ENCODE measurements at regions not wholly inside any gene's neighbourhood (a gene's known extent, or its start where the extent isn't known, plus 50 kb on each side); places are given as distances from the start of the nearest gene placed in this dataset.
"Not testable (repeated sequence)": the region's sequence is repeated elsewhere in the genome, so short reads cannot be mapped to it uniquely, and the experiment has no call there.

DNA sequence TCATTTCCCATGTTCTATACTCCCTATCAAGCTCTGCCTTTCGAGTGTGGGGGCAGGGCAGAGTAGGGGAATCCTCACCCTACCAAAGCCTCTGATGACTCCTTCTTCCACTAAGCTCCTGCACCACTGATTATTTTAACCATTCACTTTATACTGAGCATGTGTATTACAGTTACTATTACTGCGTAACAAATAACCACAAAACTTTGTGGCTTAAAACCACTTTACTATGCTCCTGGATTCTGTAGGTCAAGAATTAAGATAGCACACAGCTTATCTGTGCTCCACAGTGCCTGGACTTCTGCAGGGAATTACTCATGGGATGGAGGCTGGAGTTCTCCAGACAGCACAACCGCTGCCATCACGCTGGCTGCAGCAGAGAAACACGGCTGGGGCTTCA, 117.4 kb upstream of the DNAJC10 start:
- no peak for DNase-seq

DNA sequence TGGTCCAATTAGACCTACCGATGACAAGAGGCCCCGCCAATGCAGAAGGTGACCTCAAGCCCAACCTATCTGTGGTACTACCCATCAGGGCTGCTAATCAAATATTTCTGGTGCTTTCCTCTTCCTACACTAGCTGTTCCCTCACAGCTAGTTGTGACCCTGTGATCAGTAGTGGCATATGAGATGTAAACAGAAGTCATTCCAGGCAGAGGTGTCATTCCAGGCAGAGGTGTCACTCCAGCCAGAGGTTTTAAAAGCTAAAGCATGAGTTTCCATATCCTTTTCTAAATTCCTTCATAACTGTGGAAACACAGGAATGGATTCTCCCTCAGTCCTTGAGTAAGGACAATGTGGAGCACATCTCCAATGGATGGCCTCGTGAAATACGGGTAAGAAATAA, 110.9 kb upstream of the DNAJC10 start:
- no peak for DNase-seq

DNA sequence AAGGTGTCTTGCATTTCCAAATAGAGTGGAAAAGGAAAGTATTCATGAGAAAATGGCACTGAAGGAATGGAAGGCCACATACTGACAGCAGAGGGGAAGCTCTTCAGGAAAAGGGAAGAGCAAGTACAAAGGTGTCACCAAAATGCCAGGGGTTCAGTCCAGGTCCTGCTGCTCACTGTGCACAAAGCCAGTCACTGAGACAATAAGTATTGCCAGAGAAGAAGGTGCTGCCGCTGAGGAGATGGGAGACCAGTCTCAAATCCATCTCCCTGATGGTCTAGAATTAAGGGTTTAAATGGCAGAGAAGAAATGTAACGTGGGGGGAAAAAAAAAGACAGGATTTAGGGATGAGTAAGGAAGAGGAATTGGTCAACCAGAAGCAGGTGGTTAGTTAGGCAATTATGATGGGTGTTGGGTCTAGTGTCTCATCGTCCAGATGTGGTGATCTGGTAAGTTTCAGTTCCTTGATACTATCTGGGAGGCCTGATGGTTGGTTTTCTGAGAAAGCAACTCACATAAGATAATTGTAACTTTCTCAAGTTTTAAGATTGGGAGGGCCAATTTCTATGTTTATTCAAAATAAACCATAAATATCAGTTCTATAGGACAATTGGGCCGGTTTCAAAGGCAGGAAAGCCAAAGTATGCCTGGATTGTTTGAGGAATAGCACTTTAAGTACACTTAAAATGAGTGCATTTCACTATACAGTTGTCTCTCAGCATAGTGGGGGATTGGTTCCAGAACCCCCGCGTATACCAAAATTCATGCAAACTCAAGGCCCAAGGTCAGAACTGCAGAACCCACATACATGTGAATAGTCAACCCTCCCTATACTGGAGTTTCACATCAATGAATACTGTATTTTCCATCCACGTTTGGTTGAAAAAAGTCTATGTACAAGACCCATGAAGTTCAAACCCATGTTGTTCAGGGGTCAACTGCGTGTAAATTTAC, 109.1 kb upstream of the DNAJC10 start:
- no peak for DNase-seq

DNA sequence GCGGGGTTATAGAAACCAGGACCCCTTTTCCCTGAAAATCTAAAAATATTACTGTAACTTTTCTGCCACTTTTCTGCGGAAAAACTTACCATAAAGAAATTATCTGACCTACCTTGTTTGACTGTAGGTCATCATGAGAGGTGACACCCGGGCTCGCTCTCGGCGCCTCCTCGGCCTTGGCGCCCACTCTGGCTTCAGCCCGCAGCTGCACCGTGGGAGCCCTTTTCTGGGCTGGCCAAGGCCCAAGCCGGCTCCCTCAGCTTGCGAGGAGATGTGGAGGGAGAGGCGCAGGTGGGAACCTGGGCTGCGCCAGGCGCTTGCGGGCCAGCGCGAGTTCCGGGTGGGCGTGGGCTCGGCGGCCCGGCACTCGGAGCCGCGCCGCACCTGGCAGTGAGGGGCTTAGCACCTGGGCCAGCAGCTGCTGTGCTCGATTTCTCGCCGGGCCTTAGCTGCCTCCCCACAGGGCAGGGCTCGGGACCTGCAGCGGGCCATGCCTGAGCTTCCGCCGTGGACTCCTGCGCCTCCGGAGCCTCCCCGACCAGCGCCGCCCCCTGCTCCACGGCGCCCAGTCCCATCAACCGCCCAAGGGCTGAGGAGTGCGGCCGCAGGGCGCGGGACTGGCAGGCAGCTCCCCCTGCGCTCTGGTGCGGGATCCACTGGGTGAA, 107.7 kb upstream of the DNAJC10 start:
- DNase-seq = no peak

DNA sequence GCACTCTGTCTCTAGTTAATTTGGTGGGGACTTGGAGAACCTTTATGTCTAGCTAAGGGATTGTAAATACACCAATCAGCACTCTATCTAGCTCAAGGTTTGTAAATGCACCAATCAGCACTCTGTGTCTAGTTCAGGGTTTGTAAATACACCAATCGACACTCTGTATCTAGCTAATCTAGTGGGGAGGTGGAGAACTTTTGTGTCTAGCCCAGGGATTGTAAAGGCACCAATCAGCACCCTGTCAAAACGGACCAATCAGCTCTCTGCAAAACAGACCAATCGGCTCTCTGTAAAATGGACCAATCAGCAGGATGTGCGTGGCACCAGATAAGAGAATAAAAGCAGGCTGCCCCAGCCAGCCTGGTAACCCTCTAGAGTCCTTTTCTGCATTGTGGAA, 107.1 kb upstream of the DNAJC10 start:
- DNase-seq = not testable (repeated sequence)

DNA sequence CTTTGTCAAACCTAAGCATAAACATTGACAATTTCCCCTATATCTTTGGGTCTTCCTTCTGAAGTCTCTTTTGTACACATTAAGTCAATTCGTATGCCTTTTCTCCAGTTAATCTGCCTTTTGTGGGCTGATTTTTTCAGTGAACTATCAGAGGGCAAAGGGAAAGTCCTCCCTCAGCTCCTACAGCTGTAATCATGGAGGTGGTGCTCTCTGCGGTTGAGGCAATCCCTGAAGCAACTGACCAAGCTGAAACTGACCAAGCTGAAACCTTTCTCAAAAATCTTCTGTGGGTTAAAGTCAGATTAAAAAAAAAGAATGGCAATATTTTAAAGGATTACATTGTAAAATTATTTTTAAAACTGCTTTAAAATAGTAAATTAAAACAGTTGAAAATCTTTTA, 105.8 kb upstream of the DNAJC10 start:
- no peak for DNase-seq

DNA sequence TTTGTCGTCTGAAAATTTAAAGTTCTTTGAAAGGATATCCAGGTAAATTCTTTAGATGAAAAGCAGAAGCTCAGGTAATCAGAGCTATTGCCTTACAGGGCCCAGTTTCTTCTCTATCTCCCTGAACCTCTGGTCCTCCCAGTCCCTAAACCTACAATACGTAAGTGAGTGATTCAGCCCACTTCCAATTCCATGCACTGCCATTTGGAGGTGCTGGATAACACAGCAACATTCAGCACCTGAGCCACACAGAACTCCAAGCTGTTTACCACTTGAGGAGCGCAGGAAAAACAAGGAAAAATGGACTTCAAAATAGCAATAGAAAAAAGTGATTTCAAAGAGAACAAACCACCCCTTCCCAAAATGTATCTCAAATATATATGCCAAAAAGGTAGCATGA, 105.0 kb upstream of the DNAJC10 start:
- no peak for DNase-seq

DNA sequence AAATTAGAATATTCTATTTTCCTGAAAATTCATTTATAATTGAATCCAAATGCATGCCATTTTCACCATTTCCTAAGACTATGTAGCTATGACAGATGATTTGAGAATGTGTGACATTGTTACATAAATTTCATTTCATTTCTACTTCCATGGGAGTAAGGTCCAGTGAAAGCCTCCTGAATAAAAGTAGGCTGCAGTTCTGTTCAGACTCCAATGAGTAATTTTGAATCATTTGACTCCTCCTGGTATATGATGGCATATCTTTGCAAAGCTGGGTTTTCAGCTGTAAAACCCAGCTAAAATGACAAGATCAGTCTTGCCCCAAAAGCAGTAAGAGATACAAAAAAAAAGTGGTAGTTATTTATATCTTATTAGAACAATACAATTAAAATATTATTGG, 101.0 kb upstream of the DNAJC10 start:
- DNase-seq = no peak

DNA sequence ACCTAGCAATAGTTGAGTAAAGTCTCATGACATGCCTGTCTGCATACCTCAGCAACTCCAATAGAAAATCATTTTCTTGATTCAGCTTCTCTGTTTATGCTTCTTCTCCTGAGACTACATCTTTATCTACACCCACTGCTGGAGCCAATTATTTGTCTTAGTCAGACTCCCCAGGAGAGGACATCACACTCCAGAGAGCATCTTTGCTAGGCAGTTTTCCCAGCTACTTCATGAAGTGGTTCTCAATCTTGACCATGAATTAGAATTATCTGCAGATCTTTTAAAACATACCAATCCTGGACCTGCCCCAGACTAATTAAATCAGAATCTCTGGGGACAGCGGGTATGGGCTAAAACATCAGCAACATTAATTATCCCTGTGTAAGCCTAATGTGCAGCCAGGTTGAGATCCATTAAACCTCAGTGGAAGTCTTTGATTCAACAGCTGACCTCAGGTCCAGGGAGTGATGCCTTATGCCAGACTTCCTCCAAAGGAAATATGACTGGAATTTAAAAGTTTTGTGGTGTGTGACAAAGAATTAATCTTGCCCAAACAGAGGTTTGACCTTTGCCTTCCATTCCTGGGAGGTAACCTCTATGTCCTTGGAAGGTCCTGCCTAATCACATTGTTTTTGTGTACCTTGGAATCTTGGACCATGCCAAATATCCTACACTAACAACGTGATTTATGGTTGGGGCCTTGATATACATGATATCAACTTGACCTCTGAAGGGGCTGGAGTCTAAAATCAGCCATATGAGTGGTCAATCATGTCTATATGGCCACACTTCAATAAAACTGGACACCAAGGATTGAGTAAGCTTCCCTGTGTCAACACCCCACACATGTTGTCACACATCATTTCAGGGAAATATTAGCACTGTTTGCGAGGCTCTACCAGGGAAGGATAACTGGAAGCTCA, 99.3 kb upstream of the DNAJC10 start:
- DNase-seq = no peak

DNA sequence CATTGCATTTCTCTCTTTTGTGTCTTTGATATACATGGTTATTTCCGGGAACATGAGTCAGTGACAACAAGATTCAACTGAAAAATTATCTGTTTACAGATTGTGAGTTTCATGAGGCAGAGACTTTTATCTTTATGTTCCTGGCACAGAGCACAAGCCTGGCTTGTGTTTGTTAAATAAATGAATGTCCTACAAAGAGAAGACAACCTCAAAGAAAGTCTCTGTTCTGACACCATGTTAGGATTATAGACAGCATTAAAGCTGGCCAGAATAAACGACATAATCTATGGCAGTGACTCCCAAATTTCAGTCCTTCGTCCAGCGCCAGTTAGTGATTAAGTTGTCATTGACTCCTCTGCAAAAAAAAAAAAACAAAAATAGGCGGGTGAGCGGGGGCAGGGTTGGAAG, 97.4 kb upstream of the DNAJC10 start:
- no peak for DNase-seq

DNA sequence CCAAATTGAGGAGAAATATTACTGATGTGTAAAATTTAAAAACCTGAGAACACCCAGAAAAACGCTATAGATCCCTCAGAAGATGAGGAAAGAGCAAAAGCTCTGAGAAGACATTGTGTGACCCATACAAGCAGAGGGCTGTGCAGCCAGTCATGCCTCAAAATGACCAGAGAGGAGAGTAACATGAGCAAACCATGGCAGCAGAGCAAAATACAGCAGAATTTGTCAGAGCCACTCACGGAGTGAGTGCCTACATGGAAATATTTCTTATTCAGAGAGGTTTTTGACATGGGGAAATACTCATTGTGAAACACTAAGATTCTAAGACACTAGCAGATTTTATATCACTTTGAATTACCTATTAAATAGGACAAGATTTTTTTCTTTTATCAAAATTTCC, 96.8 kb upstream of the DNAJC10 start:
- no peak for DNase-seq

DNA sequence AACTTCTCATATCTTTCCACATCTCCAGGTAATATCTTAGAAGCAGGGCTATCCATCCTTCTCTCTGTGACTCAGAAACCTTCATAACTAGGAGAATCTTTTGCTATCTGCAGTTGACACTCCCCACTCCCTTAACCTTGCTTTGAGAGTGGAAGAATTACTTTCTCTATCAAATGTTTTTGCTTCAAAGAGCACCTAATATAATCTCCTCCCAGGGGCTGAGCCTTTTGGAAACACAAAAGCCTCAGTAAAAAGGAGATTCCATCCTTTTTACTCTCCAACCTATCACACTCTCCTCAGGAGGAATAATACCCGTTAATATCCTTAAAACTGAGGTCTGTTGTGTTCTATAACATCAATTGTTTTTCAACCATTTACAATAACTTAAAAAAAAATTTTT, 94.9 kb upstream of the DNAJC10 start:
- no peak for DNase-seq

DNA sequence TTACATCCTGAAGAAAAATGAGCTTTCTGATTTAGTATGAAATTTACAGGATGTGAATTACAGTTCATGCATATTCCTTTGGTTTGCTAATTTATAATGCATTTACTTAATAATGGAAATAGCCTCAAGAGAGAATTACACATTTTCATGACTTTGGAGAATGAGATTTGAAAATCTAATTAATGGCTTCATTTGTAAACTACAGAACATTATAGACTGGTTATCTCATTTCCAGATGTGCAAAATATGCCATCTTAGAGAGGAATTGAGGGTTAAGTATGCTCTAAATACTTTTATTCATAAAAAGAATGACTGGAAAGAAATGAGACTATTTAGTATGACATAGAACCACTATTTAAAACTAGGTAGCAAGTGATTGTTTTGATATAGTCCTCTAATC, 94.2 kb upstream of the DNAJC10 start:
- DNase-seq = no peak

DNA sequence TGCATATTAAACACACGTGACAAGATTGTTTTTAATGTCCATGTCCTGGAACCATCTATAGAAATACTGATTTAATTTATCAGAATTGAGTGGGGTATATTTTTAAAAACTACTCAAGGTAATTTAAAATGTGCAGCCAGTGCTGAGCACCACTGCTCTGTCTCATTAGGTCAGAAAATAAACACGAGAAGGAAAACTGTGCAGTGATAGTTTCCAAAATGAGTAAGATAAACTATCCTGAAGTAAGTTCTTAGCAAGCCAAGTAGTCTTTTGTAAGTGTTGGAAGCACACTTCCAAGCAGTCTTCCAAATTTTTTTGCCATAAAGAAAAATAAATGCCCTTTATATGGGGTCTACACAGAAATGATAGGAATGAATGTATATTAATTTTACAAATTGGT, 93.8 kb upstream of the DNAJC10 start:
- DNase-seq = no peak

DNA sequence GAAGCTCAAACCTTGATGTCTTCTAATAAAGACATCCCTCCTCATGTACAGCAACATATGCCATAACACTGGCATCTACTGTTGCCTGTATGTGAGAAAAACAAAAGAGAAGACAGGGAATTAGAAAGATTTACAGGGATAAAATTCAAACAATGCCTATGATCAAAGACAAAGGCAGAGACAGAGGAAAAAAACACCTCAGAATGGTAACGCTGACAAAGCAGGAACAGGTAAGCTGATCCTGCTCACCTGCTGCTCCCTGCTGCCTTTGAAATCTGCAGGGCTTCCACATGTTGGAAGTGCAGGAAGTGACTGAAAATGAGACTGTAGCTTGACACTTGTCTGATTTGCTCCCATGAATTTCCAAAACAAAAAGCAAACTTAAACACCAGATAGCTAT, 90.2 kb upstream of the DNAJC10 start:
- peak; percentile 21 to 28 for DNase-seq

DNA sequence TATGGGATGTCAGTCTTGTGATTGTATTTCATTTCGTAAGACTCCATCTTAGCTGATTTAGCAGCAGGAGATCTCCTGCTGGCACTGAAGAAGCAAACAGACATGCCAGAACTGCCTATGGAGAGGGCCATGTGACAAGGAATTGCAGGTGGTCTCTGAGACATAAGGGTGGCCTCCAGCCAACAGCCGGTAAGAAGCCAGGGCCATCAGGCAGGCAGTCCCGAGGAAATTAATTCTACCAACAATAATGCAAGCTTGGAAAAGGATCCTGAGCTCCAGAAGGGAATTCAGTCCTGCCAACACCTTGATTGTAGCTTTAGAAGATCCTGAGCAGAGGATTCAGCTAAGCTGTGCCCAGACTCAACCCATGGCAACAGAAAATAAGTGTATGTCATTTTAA, 87.1 kb upstream of the DNAJC10 start:
- DNase-seq = no peak

DNA sequence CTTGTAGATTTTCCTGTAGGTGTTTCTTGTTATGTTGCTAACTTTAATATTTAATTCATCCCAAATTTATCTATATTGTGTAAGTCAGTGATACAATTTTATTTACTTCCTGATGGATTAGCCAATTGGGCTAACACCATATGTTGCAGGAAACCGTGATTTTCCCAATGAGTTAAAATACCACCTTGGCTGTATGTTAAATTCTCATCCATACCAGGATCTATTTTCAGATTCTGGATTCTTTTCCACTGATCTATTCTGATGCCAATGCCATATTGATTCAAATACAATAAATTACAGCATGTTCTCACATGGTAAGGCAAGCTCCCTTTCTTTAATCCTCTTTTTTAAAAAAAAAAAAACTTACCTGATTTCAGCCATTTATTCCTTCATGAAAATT, 85.8 kb upstream of the DNAJC10 start:
- no peak for DNase-seq

DNA sequence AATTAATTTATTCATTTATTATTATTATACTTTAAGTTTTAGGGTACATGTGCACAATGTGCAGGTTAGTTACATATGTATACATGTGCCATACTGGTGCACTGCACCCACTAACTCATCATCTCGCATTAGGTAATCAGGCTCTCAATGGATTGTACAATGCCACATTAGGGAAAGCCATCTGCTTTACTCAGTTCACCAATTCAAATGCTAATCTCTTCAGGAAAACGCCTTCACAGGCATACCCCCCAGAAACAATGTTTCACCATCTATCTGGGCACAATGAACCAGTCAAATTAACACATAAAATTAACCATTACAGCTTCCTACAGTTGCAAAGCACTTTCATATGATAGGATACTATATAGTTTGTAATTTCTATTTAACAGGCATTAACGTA, 84.8 kb upstream of the DNAJC10 start:
- DNase-seq = no peak

DNA sequence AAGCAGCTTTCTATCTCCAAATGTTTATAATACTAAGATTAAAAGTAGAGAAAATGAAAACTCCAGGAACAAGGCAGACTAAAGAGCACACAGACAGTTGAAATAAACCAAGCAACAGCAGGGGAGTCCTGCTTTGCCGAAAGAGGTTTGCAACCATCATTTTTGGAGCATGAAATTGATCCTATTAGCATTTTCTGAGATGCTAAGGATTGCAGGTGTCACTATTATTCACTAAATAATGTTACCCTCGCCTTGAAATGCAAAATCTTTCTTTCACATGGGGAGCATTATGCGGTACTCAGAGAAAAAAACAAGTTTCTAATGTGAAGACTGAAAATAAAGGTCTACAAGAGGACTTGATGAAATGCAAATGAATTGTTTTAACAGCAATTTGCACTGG, 81.7 kb upstream of the DNAJC10 start:
- DNase-seq = no peak

DNA sequence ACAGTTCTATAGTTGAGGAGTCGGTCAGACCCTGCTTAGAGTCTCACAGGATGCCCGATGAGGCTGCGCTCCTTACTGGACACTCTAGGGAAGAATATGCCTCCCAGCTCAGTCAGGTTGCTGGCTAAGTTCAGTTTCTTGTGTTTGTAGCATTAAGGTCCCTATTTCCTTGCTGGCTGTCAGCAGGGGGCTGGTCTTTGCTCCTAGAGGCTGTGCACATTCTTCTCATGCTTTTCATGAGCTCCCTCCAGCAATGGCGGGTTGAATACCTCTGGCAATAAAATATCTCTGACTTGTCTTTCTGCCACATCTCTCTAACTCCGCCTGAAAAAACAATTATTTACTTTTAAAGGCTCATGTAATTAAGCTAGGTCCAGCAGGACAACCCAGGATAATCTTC, 79.4 kb upstream of the DNAJC10 start:
- no peak for DNase-seq

DNA sequence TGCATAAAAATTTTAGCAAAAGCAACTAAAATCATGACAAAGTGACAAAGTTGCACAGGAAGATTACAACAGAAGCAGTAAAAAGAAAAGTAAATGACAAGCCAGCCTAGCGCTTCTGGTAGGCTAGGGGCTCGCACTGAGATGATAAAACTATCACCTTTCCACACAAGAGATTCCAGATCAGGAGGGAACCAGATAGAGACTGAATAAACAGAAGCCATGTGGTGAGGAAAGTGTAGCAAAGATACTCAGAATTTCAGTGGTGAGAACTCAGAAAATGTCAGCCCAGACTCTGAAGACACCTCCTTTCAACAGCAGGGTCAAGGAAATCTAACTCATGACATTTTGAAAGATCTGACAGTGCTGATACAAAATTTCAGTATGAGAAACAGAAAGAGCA, 77.4 kb upstream of the DNAJC10 start:
- DNase-seq = no peak

DNA sequence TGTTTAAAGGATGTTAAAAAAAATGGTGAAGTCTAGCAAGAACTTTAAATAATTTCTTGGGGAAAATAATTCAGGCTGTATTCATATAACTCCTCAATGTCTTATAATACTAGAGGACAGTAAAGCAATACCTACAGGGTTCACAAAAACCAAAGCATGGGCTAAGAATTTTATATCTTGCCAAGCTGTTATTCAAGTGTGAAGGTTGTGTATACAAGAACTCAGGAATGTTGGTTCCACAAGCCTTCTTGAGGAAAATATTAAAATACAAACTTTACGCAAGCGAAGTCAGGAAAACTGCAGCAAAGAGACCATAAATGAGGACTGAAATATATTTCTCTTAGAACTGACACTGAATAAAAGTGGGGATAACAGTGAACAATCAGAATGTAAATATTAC, 76.1 kb upstream of the DNAJC10 start:
- DNase-seq = no peak

DNA sequence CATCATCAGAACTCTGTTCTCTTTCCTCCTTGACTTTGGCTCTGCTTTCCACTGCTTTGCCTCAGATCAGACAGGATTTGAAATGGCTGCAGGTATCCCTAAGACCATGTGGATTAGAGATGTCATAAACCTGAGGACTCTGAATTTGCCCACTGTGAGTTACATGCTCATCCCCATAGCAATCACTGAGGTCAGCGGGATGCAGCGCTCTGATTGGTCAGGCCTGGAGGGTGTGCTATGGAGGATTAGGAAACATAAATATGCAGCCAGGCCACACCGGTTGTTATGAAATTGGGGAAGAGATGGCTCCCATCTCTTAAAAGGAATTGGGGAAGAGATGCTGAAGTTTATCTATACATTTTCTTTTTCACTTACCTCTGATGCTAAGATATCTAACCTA, 73.7 kb upstream of the DNAJC10 start:
- no peak for DNase-seq

Measured in NCI-H1930 (cell line).